Mesothelial cell of epicardium (in vitro differentiated cells): ENCODE measurements at regions not wholly inside any gene's neighbourhood (a gene's known extent, or its start where the extent isn't known, plus 50 kb on each side); places are given as distances from the start of the nearest gene placed in this dataset.

ENCODE experiments used
- DNase-seq, 2 experiments: peaks; one replicate each; pipeline ENCODE4 v3.0.0; 2021; ENCODE audit warnings: low spot score in 2 of 2; ENCODE audit not compliant: unreplicated experiment in 2 of 2
- H3K27ac Mint-ChIP-seq: 2 replicates; pipeline ENCODE4 v1.8.0; 2021; ENCODE audit warnings: mixed read lengths
- H3K27me3 Mint-ChIP-seq: 2 replicates; pipeline ENCODE4 v1.8.0; 2021; ENCODE audit warnings: low read depth, mixed read lengths
- H3K36me3 Mint-ChIP-seq: 2 replicates; pipeline ENCODE4 v1.8.0; 2021; ENCODE audit warnings: mixed read lengths
- H3K4me1 Mint-ChIP-seq: 2 replicates; pipeline ENCODE4 v1.8.0; 2021; ENCODE audit warnings: mixed read lengths
- H3K4me3 Mint-ChIP-seq: 2 replicates; pipeline ENCODE4 v1.8.0; 2021; ENCODE audit warnings: mild to moderate bottlenecking, moderate library complexity, mixed read lengths
- H3K9me3 Mint-ChIP-seq: 2 replicates; pipeline ENCODE4 v1.8.0; 2021; ENCODE audit warnings: mixed read lengths
- CTCF ChIP-seq: fragments of 200-600 bp; sonication (generic); IDR thresholded peaks from one replicate; pipeline ENCODE4 v1.5.0; 2021; ENCODE audit warnings: antibody characterized with exemption; ENCODE audit not compliant: unreplicated experiment

- H3K36me3 Mint-ChIP-seq, result no peaks in the 10 kb centered on the region
- H3K4me3 Mint-ChIP-seq, result no peak overlapping the region
- no peaks in the 10 kb centered on the region for H3K27me3 Mint-ChIP-seq
- H3K27ac Mint-ChIP-seq, result no peak overlapping the region
- no peak for DNase-seq
- TF ChIP-seq CTCF, result no peak
- peaks cover 5% of the 10 kb centered on the region for H3K9me3 Mint-ChIP-seq
- peaks cover 4% of the 10 kb centered on the region for H3K4me1 Mint-ChIP-seq
Observed at GRCh38 chr4:180850318-180850940, 1392.8 kb upstream of the TENM3 start.

GRCh38 chr4:180852738-180853137 lies 1390.5 kb upstream of the TENM3 start:
- Mint-ChIP-seq H3K4me1 (peaks cover 4% of the 10 kb centered on the region), H3K4me3 (no peak overlapping the region), H3K27ac (no peak overlapping the region), H3K36me3 (peaks cover 4% of the 10 kb centered on the region), H3K9me3 (peaks cover 15% of the 10 kb centered on the region), H3K27me3 (no peaks in the 10 kb centered on the region)
- DNase-seq, result no peak
- no peak for TF ChIP-seq CTCF

- H3K4me3 Mint-ChIP-seq, result no peak overlapping the region
Observed at GRCh38 chr4:180855184-180855583, 1388.0 kb upstream of the TENM3 start.

GRCh38 chr4:180860089-180860720 lies 1383.0 kb upstream of the TENM3 start:
- Mint-ChIP-seq H3K36me3 (peaks cover 4% of the 10 kb centered on the region), H3K9me3 (peaks cover 18% of the 10 kb centered on the region), H3K27me3 (no peaks in the 10 kb centered on the region), H3K4me1 (peaks cover 11% of the 10 kb centered on the region), H3K27ac (peak overlapping the region; percentile 83), H3K4me3 (no peak overlapping the region)
- TF ChIP-seq CTCF, result no peak
- peak; percentile 30 to 51 for DNase-seq

More at GRCh38 chr4:180855184-180855583, 1388.0 kb upstream of the TENM3 start:
- Mint-ChIP-seq H3K27ac (no peak overlapping the region), H3K36me3 (peaks cover 4% of the 10 kb centered on the region), H3K4me1 (peaks cover 11% of the 10 kb centered on the region), H3K27me3 (no peaks in the 10 kb centered on the region), H3K9me3 (peaks cover 18% of the 10 kb centered on the region)
- no peak for DNase-seq
- no peak for TF ChIP-seq CTCF

- Mint-ChIP-seq H3K27ac (no peak overlapping the region), H3K4me3 (no peak overlapping the region), H3K9me3 (peaks cover 17% of the 10 kb centered on the region), H3K36me3 (peaks cover 7% of the 10 kb centered on the region), H3K27me3 (no peaks in the 10 kb centered on the region), H3K4me1 (peaks cover 11% of the 10 kb centered on the region)
- no peak for DNase-seq
- no peak for TF ChIP-seq CTCF
Observed at GRCh38 chr4:180861651-180862050, 1381.6 kb upstream of the TENM3 start.
